HPDE6-E6E7 (cell line): ENCODE measurements at regions not wholly inside any gene's neighbourhood (a gene's known extent, or its start where the extent isn't known, plus 50 kb on each side); places are given as distances from the start of the nearest gene placed in this dataset.

Experiments
- DNase-seq: peaks from one replicate; pipeline ENCODE4 v3.0.0; 2011; ENCODE audit warnings: missing footprints; ENCODE audit errors: extremely low spot score

GRCh38 chr12:93134175-93134890, 205.2 kb upstream of the EEA1 start:
- no peak for DNase-seq

DNA sequence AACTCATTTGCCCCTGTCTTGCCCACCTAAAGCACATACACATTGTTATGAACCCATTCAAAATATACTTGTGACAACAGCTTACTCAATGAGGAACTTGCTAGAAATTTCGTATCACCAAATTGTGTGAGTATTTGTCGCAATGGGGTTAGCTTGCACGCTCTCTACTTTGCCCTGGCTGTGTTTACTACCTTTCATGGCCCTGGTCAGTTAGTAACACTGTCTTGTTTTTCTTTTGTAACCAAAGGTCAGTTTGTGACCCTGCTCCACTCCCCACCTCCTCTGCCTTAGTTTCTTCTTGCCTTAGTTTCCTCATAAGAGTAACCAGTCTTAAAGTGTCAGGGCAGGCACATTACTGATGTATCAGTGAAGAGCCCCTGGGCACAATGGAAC, 205.8 kb upstream of the EEA1 start:
- DNase-seq, result no peak

- no peak for DNase-seq
These were observed 206.5 kb upstream of the EEA1 start for GRCh38 chr12:93135286-93136239.

GRCh38 chr12:93136253-93137055, 207.4 kb upstream of the EEA1 start:
- no peak for DNase-seq

DNA sequence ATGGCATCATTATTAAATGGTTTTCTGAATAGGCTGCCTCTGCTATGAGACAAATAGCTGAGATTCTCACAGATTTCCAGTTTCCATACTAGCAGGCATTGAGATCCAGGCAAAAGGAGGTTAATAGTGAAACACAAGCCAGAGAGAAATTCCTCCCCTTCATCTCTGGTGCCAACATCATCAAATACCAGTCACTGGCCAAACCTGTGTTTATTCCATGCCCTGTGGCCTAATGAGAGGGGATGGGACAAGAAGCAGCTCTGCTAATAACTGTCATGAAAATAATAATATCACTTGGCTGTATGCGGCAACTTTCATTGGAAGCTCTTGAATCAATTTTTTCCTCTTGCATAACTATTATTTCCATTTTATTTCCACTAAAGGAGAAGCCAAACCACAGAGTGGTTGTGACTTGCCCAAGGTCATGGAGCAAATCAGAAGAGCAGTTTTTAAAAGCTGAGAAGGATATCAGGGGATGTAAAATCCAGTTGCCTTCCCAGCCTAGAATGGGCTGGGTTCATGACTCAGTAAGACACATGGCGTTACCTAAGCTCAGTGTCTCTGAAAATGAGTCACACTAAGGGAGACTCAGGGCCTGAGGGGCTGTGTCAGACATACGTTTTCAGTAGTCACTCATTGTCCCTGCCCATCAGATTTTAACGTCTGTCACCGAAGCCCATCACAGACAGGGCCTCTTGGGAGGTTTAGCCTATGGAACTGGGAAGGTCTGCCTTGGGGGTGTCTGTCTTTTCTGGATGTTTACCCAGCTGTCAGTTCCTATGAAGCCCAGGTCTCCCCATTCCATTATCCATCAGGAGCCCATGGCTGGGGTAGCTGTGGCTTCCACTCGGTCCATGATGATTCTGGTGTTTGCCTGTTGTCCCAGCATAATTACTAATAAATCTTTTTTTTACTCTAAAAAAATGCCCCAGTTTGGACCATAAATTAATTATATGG, 208.8 kb upstream of the EEA1 start:
- DNase-seq, result peak; percentile 93

DNA sequence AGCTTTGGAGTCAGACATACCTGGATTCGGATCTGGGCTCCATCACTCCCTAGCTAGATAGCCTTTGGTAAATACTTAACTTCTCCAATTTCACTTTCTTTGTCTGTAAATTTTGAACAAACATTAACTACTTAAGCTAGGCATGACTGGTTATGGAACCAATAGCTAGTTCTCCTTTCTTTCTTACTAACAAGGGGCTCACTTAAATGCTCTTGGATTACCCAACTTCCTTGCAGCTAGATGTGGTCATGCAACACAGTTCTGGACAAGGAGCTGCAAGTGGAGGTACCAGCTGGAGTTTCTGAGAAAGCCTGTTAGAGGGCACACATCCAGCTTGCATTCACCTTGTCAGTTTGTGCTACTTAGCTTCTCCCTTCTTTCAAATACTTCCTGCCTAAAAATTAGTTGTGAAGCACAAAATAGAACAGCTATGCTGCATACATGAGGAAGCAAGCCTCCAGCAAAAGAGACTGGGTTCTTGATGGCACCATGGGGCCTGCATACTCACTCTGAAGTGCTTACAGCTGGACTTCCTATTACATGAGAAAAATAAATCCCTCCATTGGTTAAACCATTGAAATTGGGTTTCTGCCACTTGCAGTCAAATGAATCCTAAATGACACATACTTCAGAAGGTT, 210.1 kb upstream of the EEA1 start:
- DNase-seq, result no peak

DNA sequence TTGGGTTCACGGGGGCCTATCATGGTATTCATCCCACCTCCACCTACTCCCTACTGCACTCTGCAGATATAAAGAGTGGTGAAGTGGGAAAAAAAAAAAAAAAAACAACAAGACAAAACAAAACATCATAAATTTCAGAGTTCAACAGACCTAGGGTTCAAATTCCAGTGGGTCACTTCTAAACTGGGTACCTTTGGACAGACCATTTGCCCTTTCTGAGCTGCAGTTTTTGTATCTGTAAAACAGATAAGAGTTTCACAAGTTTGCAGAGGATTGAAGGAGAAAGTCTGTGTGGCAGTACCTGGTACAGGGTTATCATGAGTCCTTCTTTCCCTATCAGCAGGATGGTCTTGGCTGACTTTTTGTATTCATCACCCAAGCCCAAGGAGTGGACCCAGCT, 211.2 kb upstream of the EEA1 start:
- DNase-seq, result no peak

DNA sequence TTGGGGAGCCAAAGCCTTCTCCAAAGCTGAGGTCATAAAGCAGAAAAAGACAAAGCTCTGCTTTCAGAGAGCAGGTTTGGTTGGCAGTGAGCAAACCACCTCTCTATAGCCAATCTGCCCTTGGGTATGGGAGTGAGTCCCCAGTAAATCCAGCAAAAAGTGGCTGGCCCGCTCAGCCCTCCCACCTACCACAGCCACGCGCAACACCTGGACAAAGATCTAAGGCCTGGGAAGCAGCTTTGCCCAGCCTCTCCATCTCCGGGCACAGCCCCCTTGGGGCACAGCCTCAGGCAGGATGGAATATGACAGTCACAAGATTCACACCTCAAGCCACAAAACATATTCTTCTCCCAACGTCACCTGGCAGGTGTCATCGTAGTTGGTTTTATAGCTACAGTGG, 211.7 kb upstream of the EEA1 start:
- no peak for DNase-seq

- DNase-seq, result no peak
These were observed 213.8 kb upstream of the EEA1 start for GRCh38 chr12:93142881-93143280.

- no peak for DNase-seq
These were observed 215.0 kb upstream of the EEA1 start for GRCh38 chr12:93144109-93144508.

DNA sequence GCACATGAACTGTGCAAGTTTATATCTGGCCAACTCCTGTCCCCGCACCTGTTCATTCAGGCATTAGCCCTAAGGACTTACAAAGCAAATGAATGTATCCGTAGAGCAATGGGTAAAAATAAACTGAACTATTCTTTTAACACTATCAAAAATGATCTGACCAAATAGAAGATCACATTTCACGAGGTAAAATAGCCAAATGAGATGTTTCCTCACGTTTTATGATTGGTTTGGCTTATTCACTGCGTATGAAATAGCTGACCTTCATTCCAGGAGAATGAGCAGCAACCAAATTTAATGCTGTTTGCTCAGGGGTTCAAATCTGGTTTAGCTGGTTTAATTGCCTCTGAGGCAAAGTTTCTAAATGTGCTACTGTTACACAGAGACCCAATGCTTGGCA, 216.0 kb upstream of the EEA1 start:
- DNase-seq, result no peak

GRCh38 chr12:93146263-93146939, 217.3 kb upstream of the EEA1 start:
- DNase-seq, result no peak

DNA sequence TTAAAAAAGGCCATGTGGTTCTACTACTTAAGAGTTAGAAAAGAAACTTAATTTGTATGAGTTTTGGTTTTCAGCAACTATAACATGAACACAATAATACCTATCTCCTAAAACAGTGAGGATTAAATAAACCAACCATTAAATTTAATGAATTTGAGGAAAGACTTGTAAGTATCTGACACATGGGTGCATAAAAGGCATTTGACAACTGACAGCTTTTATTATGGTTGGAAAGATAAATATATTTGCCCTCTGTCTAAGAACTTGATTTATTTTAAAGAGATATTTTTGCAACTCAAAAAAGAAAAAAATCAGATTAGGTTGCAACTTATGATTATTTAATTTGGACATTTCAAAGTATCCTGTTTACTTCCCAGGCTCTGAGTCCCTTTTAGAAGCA, 217.9 kb upstream of the EEA1 start:
- no peak for DNase-seq

DNA sequence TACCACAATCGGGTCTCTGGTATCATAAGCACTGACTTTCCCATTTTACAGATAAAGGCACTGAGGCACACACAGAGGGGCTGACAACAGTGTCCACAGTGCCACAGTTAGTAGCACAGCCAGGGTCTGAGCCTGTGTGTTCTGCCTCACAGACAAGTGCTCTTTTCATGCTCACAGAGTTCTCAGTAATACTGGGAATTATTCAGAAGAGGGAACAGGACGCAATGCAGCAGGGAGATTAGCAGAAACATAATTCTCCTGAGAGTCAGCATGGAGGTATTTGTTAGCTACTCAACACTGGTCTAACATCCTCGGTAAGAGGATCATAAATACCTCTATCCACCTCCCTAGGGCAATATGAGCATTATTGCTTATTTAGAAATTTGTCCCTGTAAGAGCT, 219.3 kb upstream of the EEA1 start:
- DNase-seq, result no peak

DNA sequence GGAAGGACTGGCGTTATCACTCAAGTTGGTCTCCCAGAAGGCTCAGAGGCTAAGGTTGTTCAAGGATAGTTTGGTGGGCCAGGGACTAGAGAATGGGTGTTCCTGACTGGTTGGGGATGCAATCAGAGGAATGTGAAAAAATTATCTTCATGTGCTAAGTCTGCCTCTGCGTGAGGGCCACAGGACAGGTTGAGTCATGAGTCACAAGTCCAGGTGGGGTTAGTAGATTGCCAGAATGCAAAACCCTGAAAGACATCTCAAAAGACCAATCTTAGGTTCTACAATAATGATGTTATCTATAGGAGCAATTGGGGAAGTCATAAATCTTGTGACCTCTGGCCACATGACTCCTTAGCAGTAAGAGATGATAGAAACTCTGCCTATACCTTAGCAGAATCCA, 220.1 kb upstream of the EEA1 start:
- no peak for DNase-seq

GRCh38 chr12:93151079-93151762, 222.1 kb upstream of the EEA1 start:
- DNase-seq, result no peak

- no peak for DNase-seq
These were observed 223.5 kb upstream of the EEA1 start for GRCh38 chr12:93152617-93153016.

- DNase-seq, result no peak
These were observed 224.2 kb upstream of the EEA1 start for GRCh38 chr12:93153321-93153720.

GRCh38 chr12:93154096-93154728, 223.5 kb upstream of the NUDT4 start:
- no peak for DNase-seq
